SJSA1 (cell line): ENCODE measurements at regions not wholly inside any gene's neighbourhood (a gene's known extent, or its start where the extent isn't known, plus 50 kb on each side); places are given as distances from the start of the nearest gene placed in this dataset.
"Not testable (repeated sequence)": the region's sequence is repeated elsewhere in the genome, so short reads cannot be mapped to it uniquely, and the experiment has no call there.

Source experiments
- DNase-seq, 2 experiments: peaks; one replicate each; pipeline ENCODE4 v3.0.0-alpha.2; 2015 to 2020; ENCODE audit warnings: low spot score in 2 of 2, low read depth in 1 of 2
- H3K27ac ChIP-seq: fragments of 250-450 bp; sonication (Bioruptor Pico); 2 replicates; pipeline ENCODE4 v1.5.1; 2020; ENCODE audit warnings: mild to moderate bottlenecking, moderate library complexity
- H3K27me3 ChIP-seq: fragments of 250-450 bp; sonication (Bioruptor Pico); replicated peaks from 2 replicates; pipeline ENCODE4 v1.5.1; 2020; ENCODE audit warnings: mild to moderate bottlenecking, moderate library complexity
- H3K36me3 ChIP-seq: fragments of 250-450 bp; sonication (Bioruptor Pico); 2 replicates; pipeline ENCODE4 v1.5.1; 2020; ENCODE audit warnings: mild to moderate bottlenecking
- H3K4me1 ChIP-seq: fragments of 250-450 bp; sonication (Bioruptor Pico); replicated peaks from 2 replicates; pipeline ENCODE4 v1.6.1; 2021; ENCODE audit warnings: mild to moderate bottlenecking
- H3K4me3 ChIP-seq: fragments of 250-450 bp; sonication (Bioruptor Pico); 2 replicates; pipeline ENCODE4 v1.5.1; 2020; ENCODE audit warnings: mild to moderate bottlenecking
- H3K9me3 ChIP-seq: fragments of 250-450 bp; sonication (Bioruptor Pico); replicated peaks from 2 replicates; pipeline ENCODE4 v1.5.1; 2020; ENCODE audit warnings: mild to moderate bottlenecking

DNA sequence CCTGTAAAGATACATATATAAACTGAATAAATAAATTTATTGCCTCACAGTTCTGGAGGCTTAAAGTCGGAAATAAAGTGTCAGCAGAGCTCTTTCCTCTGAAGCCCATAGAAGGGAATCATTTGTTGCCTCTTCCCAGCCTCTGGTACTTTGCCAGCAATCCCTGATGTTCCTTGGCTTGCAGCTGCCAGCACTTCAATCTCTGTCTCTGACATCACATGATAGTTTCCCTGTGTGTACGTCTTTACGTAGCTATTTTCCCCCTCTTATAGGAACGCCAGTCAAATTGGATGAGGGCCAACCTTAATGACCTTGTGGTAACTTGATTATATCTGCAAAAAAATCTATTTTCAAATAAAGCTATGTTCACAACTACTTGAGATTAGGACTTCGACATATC lies 250.9 kb downstream of the LIG4 start:
- no peaks in the 10 kb centered on the region for H3K9me3 ChIP-seq
- no peak for DNase-seq
- H3K36me3 ChIP-seq = no peaks in the 10 kb centered on the region
- no peak overlapping the region for H3K27ac ChIP-seq
- H3K4me1 ChIP-seq = no peaks in the 10 kb centered on the region
- peaks cover 41% of the 10 kb centered on the region for H3K27me3 ChIP-seq
- no peak overlapping the region for H3K4me3 ChIP-seq

DNA sequence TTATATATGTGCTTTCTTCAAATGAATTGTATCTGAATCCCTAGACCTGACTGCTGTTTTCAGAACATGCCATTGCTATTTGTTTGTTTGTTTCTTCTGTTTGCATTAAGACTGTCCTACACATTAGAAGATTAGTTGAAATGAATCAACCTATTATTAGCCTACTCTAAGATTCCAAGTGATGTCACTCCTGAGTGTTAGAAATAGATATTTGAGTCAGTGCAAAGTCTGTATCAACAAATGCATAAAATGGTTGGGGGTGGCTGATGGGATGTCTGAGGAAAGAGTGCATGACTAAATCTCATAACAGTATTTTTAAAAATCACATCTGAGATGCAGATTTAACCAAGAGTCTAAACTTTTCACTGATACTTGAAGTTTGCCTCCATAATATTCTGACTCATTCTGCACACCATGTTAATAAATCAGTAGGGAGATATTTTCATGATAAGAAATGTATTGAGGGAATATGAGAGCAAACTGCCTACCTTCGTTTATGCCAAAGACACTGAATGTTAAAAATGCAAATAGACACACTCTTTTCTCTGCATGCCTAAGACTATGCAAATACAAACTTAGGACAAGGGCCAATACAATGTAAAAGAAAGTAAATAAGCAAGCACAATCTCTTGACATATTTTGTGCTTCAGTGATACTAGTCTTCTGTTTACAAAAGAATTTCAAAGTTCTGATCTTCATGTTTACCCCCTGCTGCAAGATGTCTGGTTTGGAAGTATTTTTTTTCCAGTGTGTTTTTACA lies 253.3 kb downstream of the LIG4 start:
- Histone ChIP-seq H3K4me3 (no peak overlapping the region), H3K4me1 (no peaks in the 10 kb centered on the region), H3K27me3 (peaks cover 30% of the 10 kb centered on the region), H3K27ac (no peak overlapping the region), H3K36me3 (no peaks in the 10 kb centered on the region), H3K9me3 (no peaks in the 10 kb centered on the region)
- no peak for DNase-seq

DNA sequence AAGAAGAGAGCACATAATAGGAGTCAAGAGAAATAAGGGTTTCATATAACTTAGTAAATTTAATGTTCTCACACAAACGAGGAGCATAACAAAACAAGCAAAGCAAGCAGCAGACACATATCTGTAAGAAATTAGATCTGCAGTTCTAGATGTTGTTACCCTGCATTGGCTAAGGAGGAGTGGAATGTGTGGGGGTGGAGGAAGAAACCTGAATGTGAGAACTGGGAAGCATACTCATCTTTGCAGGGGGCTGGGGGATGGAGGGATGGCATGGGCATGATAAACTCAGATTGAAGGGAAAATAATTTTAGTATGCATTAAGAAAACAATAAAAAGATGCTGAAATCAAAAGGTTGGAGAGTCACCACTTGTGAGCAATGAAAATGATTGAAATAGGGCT lies 255.0 kb downstream of the LIG4 start:
- no peak overlapping the region for H3K27ac ChIP-seq
- DNase-seq = no peak
- no peaks in the 10 kb centered on the region for H3K9me3 ChIP-seq
- no peaks in the 10 kb centered on the region for H3K36me3 ChIP-seq
- H3K27me3 ChIP-seq = 0 out of 2 replicates have a peak, but pooled peaks cover 13% of the 10 kb centered on the region
- H3K4me1 ChIP-seq = no peaks in the 10 kb centered on the region
- H3K4me3 ChIP-seq = no peak overlapping the region

- Histone ChIP-seq H3K27ac (no peak overlapping the region), H3K27me3 (no peaks in the 10 kb centered on the region), H3K9me3 (no peaks in the 10 kb centered on the region), H3K36me3 (no peaks in the 10 kb centered on the region), H3K4me1 (no peaks in the 10 kb centered on the region), H3K4me3 (no peak overlapping the region)
- no peak for DNase-seq
Observed at GRCh38 chr13:107956889-107957288, 258.4 kb downstream of the LIG4 start.

DNA sequence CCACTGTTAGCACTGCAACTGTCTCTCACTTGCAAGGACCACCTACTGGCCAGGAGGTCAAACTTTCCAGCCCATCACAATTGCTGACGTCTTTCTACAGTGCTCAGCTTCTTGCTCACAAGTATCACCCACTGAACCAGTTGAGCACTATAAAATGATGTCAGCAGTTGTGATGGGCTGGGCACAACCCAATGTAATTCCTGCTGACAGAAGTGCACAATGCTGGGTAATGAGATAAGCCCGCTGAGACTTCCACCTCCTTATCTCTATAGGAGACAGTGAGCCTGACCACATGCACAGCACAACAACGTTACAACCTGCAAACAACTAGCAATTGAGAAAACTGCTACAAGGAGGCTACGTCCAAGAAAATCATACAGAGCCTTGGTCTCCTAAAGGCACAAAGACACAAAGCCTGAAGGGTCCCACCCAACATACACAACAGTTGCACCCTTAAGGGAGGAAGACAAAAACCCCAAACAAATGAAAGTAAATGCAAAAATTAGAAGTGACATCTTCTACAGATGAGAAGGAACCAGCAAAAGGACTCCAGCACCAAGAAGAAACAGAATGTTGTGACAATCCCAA lies 273.2 kb downstream of the LIG4 start:
- Histone ChIP-seq H3K27me3 (peaks cover 3% of the 10 kb centered on the region; the same call in 1 of the 2 replicates), H3K4me1 (no peaks in the 10 kb centered on the region), H3K27ac (no peak overlapping the region), H3K4me3 (no peak overlapping the region), H3K36me3 (no peaks in the 10 kb centered on the region), H3K9me3 (no peaks in the 10 kb centered on the region)
- no peak for DNase-seq

- no peak for DNase-seq
- no peaks in the 10 kb centered on the region for H3K4me1 ChIP-seq
Observed at GRCh38 chr13:107941345-107942029, 273.8 kb downstream of the LIG4 start.

GRCh38 chr13:107937848-107938247 lies 277.5 kb downstream of the LIG4 start:
- Histone ChIP-seq H3K4me1 (no peaks in the 10 kb centered on the region), H3K27ac (no peak overlapping the region), H3K9me3 (no peaks in the 10 kb centered on the region), H3K36me3 (no peaks in the 10 kb centered on the region), H3K4me3 (no peak overlapping the region), H3K27me3 (no peaks in the 10 kb centered on the region)
- DNase-seq = no peak

More at GRCh38 chr13:107941345-107942029, 273.8 kb downstream of the LIG4 start:
- H3K27ac ChIP-seq = no peak overlapping the region
- H3K9me3 ChIP-seq = no peaks in the 10 kb centered on the region
- peaks cover 3% of the 10 kb centered on the region; the same call in 1 of the 2 replicates for H3K27me3 ChIP-seq
- H3K4me3 ChIP-seq = no peak overlapping the region
- no peaks in the 10 kb centered on the region for H3K36me3 ChIP-seq

DNA sequence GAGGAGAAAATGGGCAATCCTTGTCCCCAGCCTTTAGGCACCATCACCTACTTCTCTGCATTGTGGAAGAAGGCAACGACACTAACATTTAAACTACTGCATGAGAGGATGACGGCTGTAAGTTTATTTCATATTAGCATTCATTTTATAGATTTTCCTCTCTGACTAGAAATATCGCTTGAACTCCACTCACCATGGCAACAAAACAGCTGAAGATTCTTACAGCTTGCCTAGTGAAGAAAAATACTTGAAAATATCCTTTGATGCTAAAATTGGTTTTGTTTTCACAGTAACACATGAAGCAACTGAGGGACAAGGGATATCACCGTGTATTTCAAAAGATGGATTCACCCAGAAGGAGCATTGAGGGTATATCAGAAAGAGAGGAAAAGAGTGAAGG lies 284.3 kb downstream of the LIG4 start:
- no peak for DNase-seq
- H3K36me3 ChIP-seq = no peaks in the 10 kb centered on the region
- 0 out of 2 replicates have a peak, but pooled peaks cover 3% of the 10 kb centered on the region for H3K27me3 ChIP-seq
- H3K4me3 ChIP-seq = no peak overlapping the region
- H3K9me3 ChIP-seq = no peaks in the 10 kb centered on the region
- H3K27ac ChIP-seq = no peak overlapping the region
- H3K4me1 ChIP-seq = no peaks in the 10 kb centered on the region

GRCh38 chr13:107928762-107929161 lies 286.6 kb downstream of the LIG4 start:
- H3K4me3 ChIP-seq = no peak overlapping the region
- H3K9me3 ChIP-seq = no peaks in the 10 kb centered on the region
- no peaks in the 10 kb centered on the region for H3K4me1 ChIP-seq
- DNase-seq = no peak
- H3K27me3 ChIP-seq = 0 out of 2 replicates have a peak, but pooled peaks cover 7% of the 10 kb centered on the region
- H3K36me3 ChIP-seq = no peaks in the 10 kb centered on the region
- H3K27ac ChIP-seq = no peak overlapping the region

- H3K27ac ChIP-seq = no peak overlapping the region
- H3K36me3 ChIP-seq = no peaks in the 10 kb centered on the region
- H3K4me1 ChIP-seq = no peaks in the 10 kb centered on the region
- H3K4me3 ChIP-seq = no peak overlapping the region
- DNase-seq = no peak
- H3K27me3 ChIP-seq = 0 out of 2 replicates have a peak, but pooled peaks cover 7% of the 10 kb centered on the region
- no peaks in the 10 kb centered on the region for H3K9me3 ChIP-seq
Observed at GRCh38 chr13:107927557-107927956, 287.8 kb downstream of the LIG4 start.

DNA sequence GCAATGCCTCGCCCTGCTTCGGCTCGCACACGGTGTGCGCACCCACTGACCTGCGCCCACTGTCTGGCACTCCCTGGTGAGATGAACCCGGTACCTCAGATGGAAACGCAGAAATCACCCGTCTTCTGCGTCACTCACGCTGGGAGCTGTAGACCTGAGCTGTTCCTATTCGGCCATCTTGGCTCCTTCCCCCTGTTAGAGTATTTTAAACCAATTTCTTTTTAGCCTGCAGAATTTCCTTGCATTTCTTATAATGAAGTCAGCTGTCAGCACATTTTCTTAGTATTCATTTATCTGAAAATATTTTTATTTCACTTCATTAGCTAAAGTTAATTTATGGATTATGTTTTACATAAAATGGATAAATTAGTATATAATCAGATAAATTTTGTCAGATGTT lies 288.8 kb downstream of the LIG4 start:
- H3K9me3 ChIP-seq, H3K36me3 ChIP-seq, H3K27ac ChIP-seq, H3K4me3 ChIP-seq, H3K4me1 ChIP-seq, DNase-seq, H3K27me3 ChIP-seq: not testable (repeated sequence)

DNA sequence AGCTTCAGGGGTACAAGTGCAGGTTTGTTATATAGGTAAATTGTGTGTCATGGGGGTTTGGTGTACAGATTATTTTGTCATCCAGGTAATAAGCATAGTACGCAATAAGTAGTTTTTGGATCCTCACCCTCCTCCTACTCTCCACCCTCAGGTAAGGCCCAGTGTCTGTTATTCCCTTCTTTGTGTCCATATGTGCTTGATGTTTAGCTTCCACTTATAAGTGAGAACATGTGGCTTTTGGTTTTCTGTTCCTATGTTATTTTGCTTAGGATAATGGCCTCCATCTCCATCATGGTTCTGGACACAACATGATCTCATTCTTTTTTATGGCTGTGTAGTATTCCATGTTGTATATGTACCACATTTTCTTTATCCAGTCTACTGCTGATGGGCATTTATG lies 298.4 kb downstream of the LIG4 start:
- DNase-seq, H3K4me3 ChIP-seq, H3K4me1 ChIP-seq, H3K9me3 ChIP-seq, H3K36me3 ChIP-seq, H3K27ac ChIP-seq: not testable (repeated sequence)
- peaks cover 10% of the 10 kb centered on the region; the same call in 1 of the 2 replicates for H3K27me3 ChIP-seq

DNA sequence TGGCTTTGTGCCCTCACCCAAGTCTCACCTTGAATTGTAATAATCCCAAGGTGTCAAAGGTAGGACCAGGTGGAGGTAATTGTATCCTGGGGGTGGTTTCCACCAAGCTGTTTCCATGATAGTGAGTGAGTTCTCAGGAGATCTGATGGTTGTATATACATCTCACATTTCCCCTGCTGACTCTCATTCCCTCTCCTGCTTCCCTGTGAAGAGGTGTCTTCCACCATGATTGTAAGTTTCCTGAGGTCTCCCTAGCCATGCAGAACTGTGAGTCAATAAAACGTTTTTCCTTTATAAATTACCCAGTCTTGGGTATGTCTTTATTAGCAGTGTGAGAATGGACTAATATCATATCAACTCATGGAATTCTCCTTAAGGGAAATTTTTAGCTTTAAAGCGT lies 302.6 kb downstream of the LIG4 start:
- Histone ChIP-seq H3K27me3 (peaks cover 27% of the 10 kb centered on the region), H3K4me1 (no peaks in the 10 kb centered on the region; the same call in 1 of the 2 replicates), H3K27ac (no peak overlapping the region), H3K4me3 (no peak overlapping the region), H3K9me3 (no peaks in the 10 kb centered on the region), H3K36me3 (no peaks in the 10 kb centered on the region)
- no peak for DNase-seq
